ENCODE measurements at regions not wholly inside any gene's neighbourhood (a gene's known extent, or its start where the extent isn't known, plus 50 kb on each side); places are given as distances from the start of the nearest gene placed in this dataset.

DNA sequence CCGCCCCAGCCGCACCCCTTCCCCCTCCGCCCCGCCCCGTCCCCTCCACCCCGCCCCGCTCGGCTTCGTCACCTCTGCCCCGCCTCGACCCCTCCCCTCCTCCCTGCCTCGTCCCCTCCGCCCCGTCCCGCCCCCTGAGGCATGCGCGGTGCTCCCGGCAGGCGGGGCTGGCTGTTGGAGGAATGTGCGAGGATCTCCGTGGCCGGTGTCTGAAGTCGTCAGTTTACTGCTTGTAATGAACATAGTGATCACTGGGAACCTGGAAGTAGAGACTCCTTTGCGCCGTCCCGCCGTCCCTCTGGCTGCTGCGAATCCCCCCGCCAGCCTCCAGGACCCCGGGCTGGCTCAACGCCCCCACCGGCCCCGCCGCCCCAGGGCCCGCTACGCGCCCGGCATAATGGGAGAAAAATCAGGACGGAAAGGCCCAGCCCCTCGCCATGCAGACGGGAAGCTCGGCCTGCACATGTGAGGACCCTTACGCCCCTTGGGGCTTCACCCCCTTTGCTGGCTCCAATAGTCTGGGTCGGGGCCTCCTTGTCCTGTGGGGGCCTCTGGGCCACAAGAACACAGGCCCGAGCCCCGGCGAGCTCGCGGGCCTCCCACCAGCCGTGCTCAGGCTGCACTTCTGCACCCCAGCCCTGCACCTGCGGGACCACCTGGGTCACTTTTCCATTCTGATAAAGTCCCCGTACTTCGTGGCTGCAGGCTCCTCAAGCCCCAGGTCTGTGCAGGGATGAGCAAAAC is 743.1 kb downstream of the KCNJ18 start:
- DNase-seq (ENCODE audit: low spot score): no peak

DNA sequence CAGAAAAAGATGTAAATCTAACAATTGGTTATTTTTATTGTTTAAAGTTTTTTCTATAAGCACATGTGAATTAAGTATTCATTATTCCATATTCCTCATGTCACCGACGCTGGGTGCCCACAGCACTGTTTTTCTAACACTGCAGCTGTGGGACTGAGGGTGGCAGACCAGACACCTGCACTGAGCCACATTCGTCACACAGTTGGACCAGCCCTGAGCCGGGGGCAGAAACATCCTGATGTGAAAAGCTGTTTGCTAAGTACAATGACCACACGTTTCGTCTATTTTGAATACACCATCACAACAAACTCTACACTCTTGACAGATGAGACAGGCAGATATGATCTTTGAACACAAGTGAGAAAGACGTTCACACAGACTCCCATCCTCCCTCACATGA is 749.5 kb downstream of the KCNJ18 start:
- no peak for DNase-seq (ENCODE audit: low spot score)

DNA sequence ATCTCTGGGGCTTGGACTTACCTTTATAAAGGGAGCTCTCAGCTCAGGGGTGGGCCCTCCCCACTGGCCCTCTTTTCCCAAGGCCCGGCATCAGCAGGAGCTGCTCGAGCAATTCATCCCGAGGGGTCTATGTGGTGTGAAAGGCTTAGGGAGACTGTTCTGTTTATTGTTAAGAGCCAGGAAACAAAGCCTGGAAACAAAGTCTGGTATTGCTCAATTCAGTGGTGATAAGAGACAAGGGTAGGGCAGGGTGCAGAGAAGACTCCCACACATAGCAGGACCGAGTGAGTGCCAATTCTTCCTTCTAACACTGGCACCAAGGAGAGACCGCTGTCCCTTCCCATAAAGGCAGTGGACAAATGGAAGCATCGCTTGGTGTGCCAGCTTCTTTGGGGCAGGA is 750.7 kb downstream of the KCNJ18 start:
- no peak for DNase-seq (ENCODE audit: low spot score)

DNA sequence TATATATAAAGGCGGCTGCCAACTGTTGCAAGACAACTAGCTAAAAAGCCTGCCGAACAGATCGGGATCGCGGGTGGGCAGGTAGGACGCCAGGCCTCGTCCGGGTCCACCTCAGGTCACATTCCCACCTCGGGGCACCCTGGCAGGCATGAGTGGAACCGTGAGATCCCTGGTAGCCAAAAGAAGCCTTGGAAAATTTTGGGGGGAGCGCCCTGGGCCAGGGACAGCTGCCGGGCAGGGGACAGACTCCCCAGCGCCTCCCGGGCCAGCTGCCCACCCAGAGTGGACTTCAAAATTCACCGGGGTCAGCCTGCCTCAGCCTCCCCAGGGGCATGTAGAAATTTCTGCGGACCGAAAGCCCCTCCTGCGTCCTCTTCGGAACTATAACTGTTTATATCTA is 760.9 kb downstream of the KCNJ18 start:
- no peak for DNase-seq (ENCODE audit: low spot score)

DNA sequence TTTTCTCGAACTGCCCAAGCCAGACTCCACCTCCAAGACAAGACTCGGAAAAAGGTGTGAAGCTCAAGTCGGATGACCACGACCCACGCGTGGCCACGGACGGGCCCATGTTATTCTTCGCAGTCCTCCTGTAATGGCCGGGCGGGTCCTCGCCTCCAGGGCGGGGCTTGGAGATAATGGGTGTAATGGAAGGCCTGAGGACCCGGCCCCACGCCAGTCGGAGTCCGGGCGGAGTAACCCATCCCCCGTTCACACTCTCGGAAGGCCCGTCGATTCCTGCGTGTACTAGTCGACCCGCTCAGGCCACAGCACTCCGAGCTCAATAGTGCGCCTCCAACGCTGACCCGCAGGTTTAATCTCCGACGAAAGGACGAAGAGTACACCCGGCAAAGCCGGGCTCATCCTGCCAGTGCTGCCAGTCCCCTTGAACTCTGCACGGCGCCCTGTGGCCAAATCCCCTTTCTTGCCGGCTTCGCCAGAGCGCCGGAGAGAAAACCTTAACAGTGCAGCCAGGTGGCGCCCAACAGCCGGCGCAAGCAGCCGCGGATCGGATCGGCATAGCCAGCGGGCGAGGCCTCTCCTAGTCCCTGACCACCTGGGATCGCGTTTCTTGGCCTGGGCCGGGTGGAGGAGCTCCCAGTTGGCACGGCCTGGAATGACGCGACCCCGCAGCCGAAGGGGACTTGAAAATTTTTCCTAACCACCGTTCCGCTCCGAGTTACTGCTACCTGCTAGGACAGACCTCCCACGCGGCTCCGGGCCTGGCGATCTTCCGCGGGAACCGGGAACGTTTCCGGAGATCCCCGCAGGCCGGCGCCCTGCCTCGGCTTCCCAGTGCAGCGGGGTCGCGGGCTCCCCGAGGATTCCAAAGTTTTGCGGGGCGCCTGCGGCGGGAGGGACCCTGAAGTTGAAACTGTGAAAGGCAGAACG is 762.0 kb downstream of the KCNJ18 start:
- no peak for DNase-seq (ENCODE audit: low spot score)

- DNase-seq (ENCODE audit: low spot score): no peak
Measured at GRCh38 chr17:22459331-22459952, 767.1 kb downstream of the KCNJ18 start.

DNA sequence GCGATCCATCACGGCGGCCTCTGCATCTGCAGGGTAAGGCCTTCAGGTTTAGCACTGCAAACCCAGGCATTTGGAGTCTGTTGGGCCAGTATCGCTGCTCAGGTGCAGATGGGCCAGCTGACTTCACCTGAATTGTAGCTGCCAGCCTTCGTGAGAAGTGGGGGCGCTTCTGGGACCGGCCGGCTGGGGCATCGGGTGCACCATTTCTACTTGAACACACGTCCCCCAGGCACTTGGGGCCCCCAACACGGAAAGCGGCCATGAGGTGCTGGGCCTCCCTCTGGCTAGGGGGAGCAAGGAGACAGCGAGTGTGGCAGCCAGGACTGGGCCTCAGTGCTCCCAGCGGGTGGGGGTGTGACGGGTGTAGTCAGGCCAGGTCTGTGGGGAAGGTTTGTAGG is 767.6 kb downstream of the KCNJ18 start:
- DNase-seq (ENCODE audit: low spot score): no peak

- DNase-seq (ENCODE audit: low spot score): no peak
Measured at GRCh38 chr17:22460461-22461063, 768.2 kb downstream of the KCNJ18 start.

DNA sequence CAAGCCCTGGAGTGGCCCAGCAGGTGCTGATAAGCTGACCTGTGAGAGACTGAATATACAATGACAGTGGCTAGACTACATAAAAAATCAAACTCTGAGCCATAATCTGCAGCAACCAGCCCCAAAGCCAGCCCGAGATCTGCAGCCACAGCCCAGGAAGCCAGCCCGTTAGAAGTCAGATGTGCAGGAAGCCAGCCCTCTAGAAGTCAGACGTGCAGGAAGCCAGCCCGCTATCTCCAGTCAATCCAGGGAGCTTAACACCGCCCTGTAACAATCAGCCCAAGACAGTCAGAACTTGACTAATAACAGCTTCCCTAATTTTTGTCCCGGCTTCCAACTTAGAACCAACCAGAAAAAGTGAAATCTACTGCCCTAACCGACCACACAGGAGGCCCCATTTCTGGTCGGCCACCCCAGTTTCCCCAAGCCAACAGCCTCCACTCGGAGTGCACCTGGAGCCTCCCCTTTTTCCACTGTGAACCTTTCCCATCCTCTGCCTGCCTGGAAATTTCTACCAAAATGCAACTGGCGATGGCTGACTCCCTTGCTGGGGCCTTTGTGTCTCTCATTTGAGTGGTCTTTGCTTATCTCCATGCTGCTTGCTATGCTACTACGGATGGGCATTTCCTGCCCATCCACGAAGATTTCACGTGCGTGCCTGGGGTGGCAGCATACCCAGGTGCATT is 769.3 kb downstream of the KCNJ18 start:
- DNase-seq (ENCODE audit: low spot score): no peak

GRCh38 chr17:22462461-22462860 is 770.1 kb downstream of the KCNJ18 start:
- no peak for DNase-seq (ENCODE audit: low spot score)

DNA sequence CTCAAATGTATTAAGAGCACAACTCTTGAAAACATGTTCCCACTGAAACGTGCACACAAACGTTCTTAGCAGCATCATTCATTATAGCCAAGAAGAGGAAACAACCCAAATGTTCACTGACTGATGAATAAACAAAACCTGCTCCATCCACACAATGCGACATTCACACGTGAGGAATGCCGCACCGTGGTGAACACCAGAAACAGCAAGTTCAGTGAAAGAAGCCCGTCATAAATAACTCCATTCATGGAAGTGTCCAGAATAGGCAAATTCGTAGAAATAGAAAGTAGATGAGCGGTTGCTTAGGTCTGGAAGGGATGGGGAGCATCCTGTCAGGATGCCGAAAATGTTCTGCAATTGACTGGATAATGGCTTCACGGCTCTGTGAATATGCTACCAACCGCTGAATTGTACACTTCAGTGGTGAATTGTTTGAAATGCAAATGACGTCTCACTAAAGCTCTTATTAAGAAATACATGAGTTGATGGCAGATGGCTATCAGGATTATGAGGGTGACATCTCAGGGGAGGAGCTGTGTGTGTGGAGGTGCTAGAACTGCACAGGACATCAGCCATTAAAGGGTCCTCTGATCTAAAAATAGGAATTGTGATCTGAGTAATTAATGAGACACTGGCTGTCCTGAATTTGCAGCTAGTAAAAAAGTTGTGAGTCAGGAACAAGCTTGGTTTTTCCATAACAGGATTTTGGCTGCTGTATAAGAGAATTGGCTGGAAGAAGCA is 771.0 kb downstream of the KCNJ18 start:
- no peak for DNase-seq (ENCODE audit: low spot score)

DNA sequence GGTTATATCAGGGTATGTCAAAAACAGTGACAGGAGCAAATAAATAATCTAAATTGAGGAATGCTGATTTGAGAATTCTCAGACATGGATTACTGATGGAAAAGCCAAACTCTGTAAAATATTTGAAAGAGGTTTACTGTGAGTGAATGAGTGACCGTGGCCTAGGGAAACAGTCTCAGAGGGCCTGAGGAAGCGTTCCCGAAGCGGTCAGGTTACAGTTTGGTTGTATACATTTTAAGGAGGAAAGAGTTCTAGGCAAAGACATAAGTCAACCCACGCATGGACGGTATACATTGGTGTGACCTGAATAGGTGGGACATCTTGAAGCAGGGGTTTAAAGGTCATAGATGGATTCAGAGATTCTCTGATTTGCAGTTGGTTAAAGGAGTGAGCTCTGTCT is 771.7 kb downstream of the KCNJ18 start:
- no peak for DNase-seq (ENCODE audit: low spot score)

DNA sequence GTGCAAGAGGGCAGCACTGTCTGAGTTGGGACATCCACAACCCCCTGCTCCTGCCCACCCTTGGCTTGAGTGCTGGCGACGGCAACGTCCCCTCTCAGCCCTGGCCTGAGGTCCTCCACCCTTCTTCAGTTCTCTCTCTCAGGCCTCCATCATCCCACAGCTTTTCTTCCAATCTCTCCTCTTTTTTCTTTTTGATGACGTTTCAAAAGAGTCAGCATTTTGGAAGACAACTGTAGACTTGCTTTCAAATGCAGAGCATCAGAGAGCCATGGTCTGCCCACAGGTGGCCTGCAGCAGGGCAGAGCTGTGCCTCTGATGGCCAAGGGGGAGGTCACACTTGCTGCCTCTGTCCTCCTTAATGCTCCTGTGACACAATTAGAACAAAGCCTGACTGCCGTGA is 775.4 kb downstream of the KCNJ18 start:
- DNase-seq (ENCODE audit: low spot score): no peak

DNA sequence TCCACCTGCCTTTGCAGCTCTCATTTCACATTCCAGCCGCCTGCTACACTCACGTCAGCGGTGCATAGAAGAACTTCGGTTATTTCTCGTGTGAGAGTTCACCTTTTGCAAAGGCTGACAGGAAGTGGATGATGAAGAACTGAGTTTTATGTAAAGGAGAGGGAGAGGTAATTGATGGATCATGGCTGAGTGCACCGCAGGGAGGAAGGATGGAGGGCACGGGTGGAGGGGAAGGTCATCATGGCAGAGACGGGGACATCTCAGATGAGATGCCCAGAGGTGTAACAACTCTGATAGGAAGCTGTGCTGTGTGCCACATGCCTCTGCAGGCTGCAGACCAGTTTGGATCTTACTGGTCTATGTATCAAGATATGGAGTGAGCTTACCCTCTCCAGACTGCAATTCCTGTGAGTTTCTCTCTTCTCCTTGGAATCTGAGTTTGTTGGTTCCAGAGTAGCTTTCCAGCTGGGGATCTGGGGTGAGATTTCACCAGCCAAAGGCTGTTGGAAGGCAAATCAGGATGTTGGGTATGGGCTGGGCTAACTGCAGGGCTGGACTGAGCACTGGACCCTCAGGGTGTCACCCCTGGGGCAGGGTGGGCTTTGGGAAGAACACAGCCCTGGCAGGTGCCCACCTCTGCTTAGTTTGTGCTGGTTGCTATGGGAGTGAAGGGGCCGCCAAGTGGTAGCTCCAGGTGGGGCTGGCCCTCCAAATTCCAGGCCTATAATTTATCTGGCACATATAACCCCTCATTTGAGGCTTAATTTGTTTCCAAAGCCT is 777.0 kb downstream of the KCNJ18 start:
- DNase-seq (ENCODE audit: low spot score): no peak

DNA sequence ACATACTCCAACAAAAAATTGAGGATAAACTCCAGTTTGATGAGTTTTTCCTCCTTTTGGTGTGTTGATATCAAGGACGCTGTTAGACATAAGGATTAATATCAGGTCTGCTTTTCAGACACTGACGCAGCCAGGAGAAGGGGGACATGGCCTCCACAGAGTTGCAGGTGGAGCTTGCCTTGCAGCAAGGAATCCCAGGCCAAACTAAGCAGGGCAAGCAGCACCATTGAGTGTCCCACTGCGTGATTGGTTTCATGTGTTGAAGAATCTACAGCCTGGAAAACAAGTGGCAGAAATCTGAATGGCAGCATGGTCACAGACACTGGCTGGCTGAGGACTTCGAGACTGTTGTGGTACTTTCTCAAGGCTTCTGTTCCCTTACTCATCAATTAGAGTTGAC is 777.6 kb downstream of the KCNJ18 start:
- DNase-seq (ENCODE audit: low spot score): no peak

- no peak for DNase-seq (ENCODE audit: low spot score)
Measured at GRCh38 chr17:22470411-22471175, 778.3 kb downstream of the KCNJ18 start.

- no peak for DNase-seq (ENCODE audit: low spot score)
Measured at GRCh38 chr17:22484826-22485225, 792.5 kb downstream of the KCNJ18 start.

DNA sequence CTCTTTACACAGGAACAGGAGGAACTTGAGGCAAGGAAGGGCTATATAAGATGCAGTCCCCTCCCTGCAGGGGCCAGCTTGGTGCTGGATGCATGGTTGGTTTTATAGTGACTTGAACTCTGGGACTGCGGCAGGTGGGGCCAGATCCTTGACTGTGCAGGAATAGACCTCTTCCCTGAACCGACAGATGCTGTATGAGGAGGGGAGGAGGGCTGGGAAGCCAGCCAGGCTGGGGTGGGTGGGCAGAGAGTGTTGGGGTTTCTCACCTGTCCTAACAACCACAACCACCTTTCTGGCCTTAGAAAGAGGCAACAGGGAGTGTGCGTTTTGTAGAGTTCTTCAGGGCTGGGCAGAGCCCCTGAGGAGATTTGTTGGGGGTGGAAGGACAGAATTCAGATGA is 798.1 kb downstream of the KCNJ18 start:
- DNase-seq (ENCODE audit: low spot score): no peak

DNA sequence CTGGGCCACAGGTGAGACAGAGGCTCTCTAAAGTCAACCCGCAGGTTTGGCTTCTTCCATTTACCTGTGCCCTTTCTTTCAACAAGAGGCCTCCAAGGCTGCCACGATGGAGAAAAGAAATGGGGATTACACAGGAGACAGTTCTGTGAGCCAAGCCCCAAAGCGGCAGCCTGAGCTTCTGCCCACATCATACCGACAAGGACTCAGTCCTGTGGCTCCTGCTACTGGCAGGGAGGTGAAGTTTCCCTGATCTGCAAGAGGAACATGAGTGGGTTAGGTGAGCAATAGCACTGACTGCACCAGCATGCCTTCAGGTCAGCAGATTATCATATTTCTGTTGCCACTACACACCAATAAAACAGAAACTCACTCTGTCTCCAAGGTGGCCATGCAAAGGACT is 800.0 kb downstream of the KCNJ18 start:
- no peak for DNase-seq (ENCODE audit: low spot score)

GRCh38 chr17:22496450-22496849 is 804.1 kb downstream of the KCNJ18 start:
- DNase-seq (ENCODE audit: low spot score): no peak
